HepG2 (cell line): ENCODE measurements at regions not wholly inside any gene's neighbourhood (a gene's known extent, or its start where the extent isn't known, plus 50 kb on each side); places are given as distances from the start of the nearest gene placed in this dataset.

Experiments
- AKAP8 ChIP-seq: sonication (generic); formaldehyde crosslinking; IDR thresholded peaks from 2 replicates; pipeline ENCODE4 v1.5.1; 2020; ENCODE audit warnings: mild to moderate bottlenecking, missing genetic modification reagents
- PRMT3 ChIP-seq: sonication (generic); formaldehyde crosslinking; IDR thresholded peaks from 2 replicates; pipeline ENCODE4 v1.8.1; 2022; ENCODE audit warnings: low read depth, mild to moderate bottlenecking, moderate library complexity, missing genetic modification reagents, borderline replicate concordance
- RORA ChIP-seq: sonication (generic); formaldehyde crosslinking; IDR thresholded peaks from 2 replicates; pipeline ENCODE4 v1.5.0; 2020; ENCODE audit warnings: mild to moderate bottlenecking, missing genetic modification reagents, moderate library complexity
- SRSF4 ChIP-seq: fragments of 200-400 bp; formaldehyde crosslinking; IDR thresholded peaks from one replicate; pipeline ENCODE4 v1.6.1; 2018; ENCODE audit warnings: mild to moderate bottlenecking, low read depth, low read length, moderate library complexity; ENCODE audit not compliant: poor library complexity, severe bottlenecking
- ZBTB38 ChIP-seq: sonication (generic); formaldehyde crosslinking; IDR thresholded peaks from 2 replicates; pipeline ENCODE4 v1.5.1; 2020; ENCODE audit warnings: mild to moderate bottlenecking, missing genetic modification reagents
- ZFX ChIP-seq: sonication (generic); formaldehyde crosslinking; IDR thresholded peaks from 2 replicates; pipeline ENCODE4 v1.4.0; 2020; ENCODE audit warnings: mild to moderate bottlenecking, low read depth, missing genetic modification reagents, moderate library complexity
- ZFYVE20 ChIP-seq: sonication (generic); formaldehyde crosslinking; IDR thresholded peaks from 2 replicates; pipeline ENCODE4 v1.8.0; 2023; ENCODE audit warnings: low read depth, mild to moderate bottlenecking, moderate library complexity, missing genetic modification reagents, borderline replicate concordance
- ZNF724P ChIP-seq: sonication (generic); formaldehyde crosslinking; IDR thresholded peaks from 2 replicates; pipeline ENCODE4 v1.8.0; 2022; ENCODE audit warnings: missing genetic modification reagents, borderline replicate concordance
- ZSCAN9 ChIP-seq: IDR thresholded peaks from 2 replicates; pipeline ENCODE4 v1.6.1; 2016; ENCODE audit warnings: borderline replicate concordance
- TF ChIP-seq, protein P1 (sequence below): sonication (generic); formaldehyde crosslinking; IDR thresholded peaks from 2 replicates; pipeline ENCODE4 v1.4.0; 2020; ENCODE audit warnings: missing genetic modification reagents, borderline replicate concordance
- TF ChIP-seq, protein P2 (sequence below): sonication (generic); formaldehyde crosslinking; IDR thresholded peaks from 2 replicates; pipeline ENCODE4 v1.5.0; 2020; ENCODE audit warnings: missing genetic modification reagents
- TF ChIP-seq, protein P3 (sequence below): sonication (generic); formaldehyde crosslinking; IDR thresholded peaks from 2 replicates; pipeline ENCODE4 v1.5.0; 2020; ENCODE audit warnings: missing genetic modification reagents, mild to moderate bottlenecking, borderline replicate concordance
- TF ChIP-seq, protein P4 (sequence below): IDR thresholded peaks from 2 replicates; pipeline ENCODE4 v1.6.1; 2016; ENCODE audit warnings: mild to moderate bottlenecking, missing biosample characterization, missing genetic modification reagents

DNA sequence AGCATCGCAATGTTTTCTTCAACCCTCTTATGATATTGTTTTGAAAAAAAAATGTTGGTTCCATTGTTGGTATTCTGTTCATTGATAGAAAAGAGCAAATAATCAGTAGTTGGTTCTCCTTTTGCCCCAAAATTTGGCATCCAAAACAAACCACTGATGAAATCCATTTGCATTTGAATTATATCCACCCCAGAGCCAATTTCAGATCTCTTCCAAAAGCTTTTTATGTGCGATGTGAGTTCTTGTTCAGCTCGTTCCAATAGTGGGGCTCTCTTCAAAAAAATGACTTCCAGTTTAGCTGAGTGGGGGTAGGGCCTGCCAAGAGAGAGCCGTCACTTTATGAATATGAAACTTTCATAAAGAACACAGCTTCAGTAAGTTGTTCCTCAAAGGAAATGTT lies 130.7 kb downstream of the DIO2 start (continued):
- TF ChIP-seq, protein P1, sequence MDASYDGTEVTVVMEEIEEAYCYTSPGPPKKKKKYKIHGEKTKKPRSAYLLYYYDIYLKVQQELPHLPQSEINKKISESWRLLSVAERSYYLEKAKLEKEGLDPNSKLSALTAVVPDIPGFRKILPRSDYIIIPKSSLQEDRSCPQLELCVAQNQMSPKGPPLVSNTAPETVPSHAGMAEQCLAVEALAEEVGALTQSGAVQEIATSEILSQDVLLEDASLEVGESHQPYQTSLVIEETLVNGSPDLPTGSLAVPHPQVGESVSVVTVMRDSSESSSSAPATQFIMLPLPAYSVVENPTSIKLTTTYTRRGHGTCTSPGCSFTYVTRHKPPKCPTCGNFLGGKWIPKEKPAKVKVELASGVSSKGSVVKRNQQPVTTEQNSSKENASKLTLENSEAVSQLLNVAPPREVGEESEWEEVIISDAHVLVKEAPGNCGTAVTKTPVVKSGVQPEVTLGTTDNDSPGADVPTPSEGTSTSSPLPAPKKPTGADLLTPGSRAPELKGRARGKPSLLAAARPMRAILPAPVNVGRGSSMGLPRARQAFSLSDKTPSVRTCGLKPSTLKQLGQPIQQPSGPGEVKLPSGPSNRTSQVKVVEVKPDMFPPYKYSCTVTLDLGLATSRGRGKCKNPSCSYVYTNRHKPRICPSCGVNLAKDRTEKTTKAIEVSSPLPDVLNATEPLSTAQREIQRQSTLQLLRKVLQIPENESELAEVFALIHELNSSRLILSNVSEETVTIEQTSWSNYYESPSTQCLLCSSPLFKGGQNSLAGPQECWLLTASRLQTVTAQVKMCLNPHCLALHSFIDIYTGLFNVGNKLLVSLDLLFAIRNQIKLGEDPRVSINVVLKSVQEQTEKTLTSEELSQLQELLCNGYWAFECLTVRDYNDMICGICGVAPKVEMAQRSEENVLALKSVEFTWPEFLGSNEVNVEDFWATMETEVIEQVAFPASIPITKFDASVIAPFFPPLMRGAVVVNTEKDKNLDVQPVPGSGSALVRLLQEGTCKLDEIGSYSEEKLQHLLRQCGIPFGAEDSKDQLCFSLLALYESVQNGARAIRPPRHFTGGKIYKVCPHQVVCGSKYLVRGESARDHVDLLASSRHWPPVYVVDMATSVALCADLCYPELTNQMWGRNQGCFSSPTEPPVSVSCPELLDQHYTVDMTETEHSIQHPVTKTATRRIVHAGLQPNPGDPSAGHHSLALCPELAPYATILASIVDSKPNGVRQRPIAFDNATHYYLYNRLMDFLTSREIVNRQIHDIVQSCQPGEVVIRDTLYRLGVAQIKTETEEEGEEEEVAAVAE (CRISPR knock-in tag): no peak
- TF ChIP-seq ZFX (CRISPR knock-in tag): no peak
- TF ChIP-seq ZBTB38 (CRISPR knock-in tag): no peak
- TF ChIP-seq, protein P2, sequence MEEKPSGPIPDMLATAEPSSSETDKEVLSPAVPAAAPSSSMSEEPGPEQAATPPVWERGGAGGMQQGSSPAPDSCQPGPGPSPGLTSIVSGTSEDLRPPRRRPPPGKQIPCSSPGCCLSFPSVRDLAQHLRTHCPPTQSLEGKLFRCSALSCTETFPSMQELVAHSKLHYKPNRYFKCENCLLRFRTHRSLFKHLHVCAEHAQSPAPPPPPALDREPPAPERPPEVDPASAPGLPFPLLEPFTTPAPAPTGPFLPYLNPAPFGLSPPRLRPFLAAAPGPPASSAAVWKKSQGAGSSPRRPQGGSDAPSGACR: no peak
- TF ChIP-seq PRMT3 (CRISPR knock-in tag): no peak
- no peak for TF ChIP-seq ZSCAN9
- TF ChIP-seq, protein P3, sequence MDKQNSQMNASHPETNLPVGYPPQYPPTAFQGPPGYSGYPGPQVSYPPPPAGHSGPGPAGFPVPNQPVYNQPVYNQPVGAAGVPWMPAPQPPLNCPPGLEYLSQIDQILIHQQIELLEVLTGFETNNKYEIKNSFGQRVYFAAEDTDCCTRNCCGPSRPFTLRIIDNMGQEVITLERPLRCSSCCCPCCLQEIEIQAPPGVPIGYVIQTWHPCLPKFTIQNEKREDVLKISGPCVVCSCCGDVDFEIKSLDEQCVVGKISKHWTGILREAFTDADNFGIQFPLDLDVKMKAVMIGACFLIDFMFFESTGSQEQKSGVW: no peak
- no peak for TF ChIP-seq ZFYVE20
- no peak for TF ChIP-seq SRSF4
- no peak for TF ChIP-seq RORA (CRISPR knock-in tag)
- TF ChIP-seq, protein P4, sequence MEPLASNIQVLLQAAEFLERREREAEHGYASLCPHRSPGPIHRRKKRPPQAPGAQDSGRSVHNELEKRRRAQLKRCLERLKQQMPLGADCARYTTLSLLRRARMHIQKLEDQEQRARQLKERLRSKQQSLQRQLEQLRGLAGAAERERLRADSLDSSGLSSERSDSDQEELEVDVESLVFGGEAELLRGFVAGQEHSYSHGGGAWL (CRISPR knock-in tag): no peak
- TF ChIP-seq AKAP8 (CRISPR knock-in tag): no peak
- no peak for TF ChIP-seq ZNF724P (CRISPR knock-in tag)
